ENCODE measurements at regions not wholly inside any gene's neighbourhood (a gene's known extent, or its start where the extent isn't known, plus 50 kb on each side); places are given as distances from the start of the nearest gene placed in this dataset.
"Not testable (repeated sequence)": the region's sequence is repeated elsewhere in the genome, so short reads cannot be mapped to it uniquely, and the experiment has no call there.

- peak; percentile 22 for DNase-seq (ENCODE audit: low read depth)
- peak; percentile 28 for TF ChIP-seq CTCF (IDR thresholded peaks at IDR 0.05; ENCODE audit: low read length, missing control alignments)
- no peak overlapping the region for H3K4me3 ChIP-seq (replicated peaks; ENCODE audit: low read depth, low read length)
Observed at GRCh38 chr2:48205137-48205798, 109.2 kb upstream of the FOXN2 start.

GRCh38 chr2:48206056-48206656 lies 108.3 kb upstream of the FOXN2 start:
- not testable (repeated sequence) for DNase-seq (ENCODE audit: low read depth)

GRCh38 chr2:48207201-48207641 lies 107.3 kb upstream of the FOXN2 start:
- TF ChIP-seq CTCF (IDR thresholded peaks at IDR 0.05; ENCODE audit: low read length, missing control alignments), result no peak
- no peak for DNase-seq (ENCODE audit: low read depth)
- H3K4me3 ChIP-seq (replicated peaks; ENCODE audit: low read depth, low read length), result no peak overlapping the region

More at GRCh38 chr2:48206056-48206656, 108.3 kb upstream of the FOXN2 start:
- not testable (repeated sequence) for H3K4me3 ChIP-seq (replicated peaks; ENCODE audit: low read depth, low read length)

DNA sequence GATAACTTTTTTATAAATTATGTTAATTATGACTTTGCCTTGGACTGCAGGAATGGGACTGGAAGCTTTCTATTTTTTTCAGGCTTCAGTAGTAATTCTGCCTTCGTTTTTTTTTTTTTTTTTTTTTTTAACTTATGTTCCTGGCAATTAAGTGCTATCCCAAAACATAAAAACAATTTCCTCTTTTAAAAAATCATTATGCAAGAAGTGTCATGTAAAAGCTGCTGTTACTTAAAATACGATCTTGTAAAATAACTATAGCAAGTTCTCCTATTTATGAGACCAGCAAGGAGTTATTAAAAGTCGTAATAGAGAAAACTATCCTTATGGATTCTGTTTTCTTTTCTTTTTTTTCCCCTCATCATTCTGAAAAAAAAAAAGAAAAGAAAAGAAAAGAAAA lies 106.6 kb upstream of the FOXN2 start:
- TF ChIP-seq CTCF (IDR thresholded peaks at IDR 0.05; ENCODE audit: low read length, missing control alignments), result no peak
- DNase-seq (ENCODE audit: low read depth), result no peak
- no peak overlapping the region for H3K4me3 ChIP-seq (replicated peaks; ENCODE audit: low read depth, low read length)

GRCh38 chr2:48209214-48209885 lies 105.1 kb upstream of the FOXN2 start:
- no peak overlapping the region for H3K4me3 ChIP-seq (replicated peaks; ENCODE audit: low read depth, low read length)
- DNase-seq (ENCODE audit: low read depth), result peak; percentile 80
- no peak for TF ChIP-seq CTCF (IDR thresholded peaks at IDR 0.05; ENCODE audit: low read length, missing control alignments)

GRCh38 chr2:48210189-48210588 lies 104.3 kb upstream of the FOXN2 start:
- TF ChIP-seq CTCF (IDR thresholded peaks at IDR 0.05; ENCODE audit: low read length, missing control alignments), result no peak
- no peak for DNase-seq (ENCODE audit: low read depth)
- H3K4me3 ChIP-seq (replicated peaks; ENCODE audit: low read depth, low read length), result no peak overlapping the region

- DNase-seq (ENCODE audit: low read depth), result no peak
- no peak for TF ChIP-seq CTCF (IDR thresholded peaks at IDR 0.05; ENCODE audit: low read length, missing control alignments)
- no peak overlapping the region for H3K4me3 ChIP-seq (replicated peaks; ENCODE audit: low read depth, low read length)
Observed at GRCh38 chr2:48213646-48214045, 100.8 kb upstream of the FOXN2 start.

Measured in fibroblast of pulmonary artery (primary cell).